ENCODE measurements at regions not wholly inside any gene's neighbourhood (a gene's known extent, or its start where the extent isn't known, plus 50 kb on each side); places are given as distances from the start of the nearest gene placed in this dataset.
"Not testable (repeated sequence)": the region's sequence is repeated elsewhere in the genome, so short reads cannot be mapped to it uniquely, and the experiment has no call there.

GRCh38 chr21:5240521-5240920, 5280.9 kb upstream of the TPTE start:
- TF ChIP-seq, protein P1, sequence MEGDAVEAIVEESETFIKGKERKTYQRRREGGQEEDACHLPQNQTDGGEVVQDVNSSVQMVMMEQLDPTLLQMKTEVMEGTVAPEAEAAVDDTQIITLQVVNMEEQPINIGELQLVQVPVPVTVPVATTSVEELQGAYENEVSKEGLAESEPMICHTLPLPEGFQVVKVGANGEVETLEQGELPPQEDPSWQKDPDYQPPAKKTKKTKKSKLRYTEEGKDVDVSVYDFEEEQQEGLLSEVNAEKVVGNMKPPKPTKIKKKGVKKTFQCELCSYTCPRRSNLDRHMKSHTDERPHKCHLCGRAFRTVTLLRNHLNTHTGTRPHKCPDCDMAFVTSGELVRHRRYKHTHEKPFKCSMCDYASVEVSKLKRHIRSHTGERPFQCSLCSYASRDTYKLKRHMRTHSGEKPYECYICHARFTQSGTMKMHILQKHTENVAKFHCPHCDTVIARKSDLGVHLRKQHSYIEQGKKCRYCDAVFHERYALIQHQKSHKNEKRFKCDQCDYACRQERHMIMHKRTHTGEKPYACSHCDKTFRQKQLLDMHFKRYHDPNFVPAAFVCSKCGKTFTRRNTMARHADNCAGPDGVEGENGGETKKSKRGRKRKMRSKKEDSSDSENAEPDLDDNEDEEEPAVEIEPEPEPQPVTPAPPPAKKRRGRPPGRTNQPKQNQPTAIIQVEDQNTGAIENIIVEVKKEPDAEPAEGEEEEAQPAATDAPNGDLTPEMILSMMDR (IDR thresholded peaks at IDR 0.05; ENCODE audit: control extremely low read depth in 1 of 3, insufficient read depth in 1 of 3, low read depth in 1 of 3, low read length in 3 of 3): not testable (repeated sequence)
- not testable (repeated sequence) for TF ChIP-seq EZH2 (IDR thresholded peaks at IDR 0.05; ENCODE audit: low read depth, low read length, severe bottlenecking); HDAC6 (IDR thresholded peaks at IDR 0.05; ENCODE audit: low read depth, low read length); CHD2 (IDR thresholded peaks at IDR 0.05; ENCODE audit: low read length); ASH2L (IDR thresholded peaks at IDR 0.05; ENCODE audit: low read length)

Measured in H1 (cell line).